ENCODE measurements at regions not wholly inside any gene's neighbourhood (a gene's known extent, or its start where the extent isn't known, plus 50 kb on each side); places are given as distances from the start of the nearest gene placed in this dataset.

DNA sequence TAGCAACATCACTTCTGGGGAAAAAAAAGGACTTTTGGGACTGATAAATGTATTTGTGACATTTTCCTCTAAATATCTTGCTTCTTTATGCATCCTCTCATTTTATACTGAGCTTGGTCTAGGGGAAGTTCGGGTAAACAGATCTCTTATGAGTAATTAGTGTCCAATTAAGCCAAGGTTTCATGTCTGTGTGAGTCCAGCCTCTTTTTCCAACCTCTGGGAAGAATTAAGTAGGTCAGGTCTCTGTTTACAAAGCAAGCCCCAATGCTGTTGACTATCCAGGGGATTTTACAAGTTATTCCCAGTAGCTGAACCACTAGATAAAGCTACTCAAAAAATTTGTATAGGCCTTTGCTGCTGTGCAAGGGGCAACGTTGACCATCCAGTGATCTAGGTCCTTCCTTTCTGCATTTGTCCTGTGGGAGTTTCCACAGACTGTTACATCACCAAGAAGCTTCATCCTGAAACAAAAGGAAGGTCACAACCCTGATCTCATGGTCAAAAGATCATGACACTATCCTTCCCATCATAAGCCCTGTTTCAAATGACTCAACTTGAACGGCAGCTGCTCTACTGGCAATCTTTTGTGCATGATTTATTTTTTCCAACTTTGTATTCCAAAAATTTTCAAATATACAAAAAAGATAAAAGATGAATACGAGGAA is 74.3 kb downstream of the ETS2 start:
- TF ChIP-seq, protein P1, sequence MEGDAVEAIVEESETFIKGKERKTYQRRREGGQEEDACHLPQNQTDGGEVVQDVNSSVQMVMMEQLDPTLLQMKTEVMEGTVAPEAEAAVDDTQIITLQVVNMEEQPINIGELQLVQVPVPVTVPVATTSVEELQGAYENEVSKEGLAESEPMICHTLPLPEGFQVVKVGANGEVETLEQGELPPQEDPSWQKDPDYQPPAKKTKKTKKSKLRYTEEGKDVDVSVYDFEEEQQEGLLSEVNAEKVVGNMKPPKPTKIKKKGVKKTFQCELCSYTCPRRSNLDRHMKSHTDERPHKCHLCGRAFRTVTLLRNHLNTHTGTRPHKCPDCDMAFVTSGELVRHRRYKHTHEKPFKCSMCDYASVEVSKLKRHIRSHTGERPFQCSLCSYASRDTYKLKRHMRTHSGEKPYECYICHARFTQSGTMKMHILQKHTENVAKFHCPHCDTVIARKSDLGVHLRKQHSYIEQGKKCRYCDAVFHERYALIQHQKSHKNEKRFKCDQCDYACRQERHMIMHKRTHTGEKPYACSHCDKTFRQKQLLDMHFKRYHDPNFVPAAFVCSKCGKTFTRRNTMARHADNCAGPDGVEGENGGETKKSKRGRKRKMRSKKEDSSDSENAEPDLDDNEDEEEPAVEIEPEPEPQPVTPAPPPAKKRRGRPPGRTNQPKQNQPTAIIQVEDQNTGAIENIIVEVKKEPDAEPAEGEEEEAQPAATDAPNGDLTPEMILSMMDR (IDR thresholded peaks at IDR 0.05; ENCODE audit: poor library complexity): no peak
- no peak for TF ChIP-seq EZH2phosphoT487 (IDR thresholded peaks at IDR 0.05; ENCODE audit: low read depth, severe bottlenecking, unreplicated experiment)
- TF ChIP-seq EZH2 (IDR thresholded peaks at IDR 0.05; ENCODE audit: borderline replicate concordance): no peak
